ENCODE measurements at regions not wholly inside any gene's neighbourhood (a gene's known extent, or its start where the extent isn't known, plus 50 kb on each side); places are given as distances from the start of the nearest gene placed in this dataset.

- no peak for TF ChIP-seq MYNN (CRISPR knock-in tag; IDR thresholded peaks at IDR 0.05; ENCODE audit: low read depth)
- TF ChIP-seq TAF1 (CRISPR knock-in tag; IDR thresholded peaks at IDR 0.05) = no peak
- TF ChIP-seq CREB1 (IDR thresholded peaks at IDR 0.05) = no peak
- TF ChIP-seq CREB1 (CRISPR knock-in tag; IDR thresholded peaks at IDR 0.05) = peak; percentile 79
- TF ChIP-seq PRDM4 (CRISPR knock-in tag; IDR thresholded peaks at IDR 0.05; ENCODE audit: borderline replicate concordance) = no peak
- TF ChIP-seq, protein P1, sequence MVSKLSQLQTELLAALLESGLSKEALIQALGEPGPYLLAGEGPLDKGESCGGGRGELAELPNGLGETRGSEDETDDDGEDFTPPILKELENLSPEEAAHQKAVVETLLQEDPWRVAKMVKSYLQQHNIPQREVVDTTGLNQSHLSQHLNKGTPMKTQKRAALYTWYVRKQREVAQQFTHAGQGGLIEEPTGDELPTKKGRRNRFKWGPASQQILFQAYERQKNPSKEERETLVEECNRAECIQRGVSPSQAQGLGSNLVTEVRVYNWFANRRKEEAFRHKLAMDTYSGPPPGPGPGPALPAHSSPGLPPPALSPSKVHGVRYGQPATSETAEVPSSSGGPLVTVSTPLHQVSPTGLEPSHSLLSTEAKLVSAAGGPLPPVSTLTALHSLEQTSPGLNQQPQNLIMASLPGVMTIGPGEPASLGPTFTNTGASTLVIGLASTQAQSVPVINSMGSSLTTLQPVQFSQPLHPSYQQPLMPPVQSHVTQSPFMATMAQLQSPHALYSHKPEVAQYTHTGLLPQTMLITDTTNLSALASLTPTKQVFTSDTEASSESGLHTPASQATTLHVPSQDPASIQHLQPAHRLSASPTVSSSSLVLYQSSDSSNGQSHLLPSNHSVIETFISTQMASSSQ (IDR thresholded peaks at IDR 0.05; ENCODE audit: low read depth) = peak; percentile 48; the same call in 1 of the 2 replicates
- TF ChIP-seq, protein P1 (CRISPR knock-in tag; IDR thresholded peaks at IDR 0.05; ENCODE audit: borderline replicate concordance) = no peak
- 0 out of 2 replicates have a peak, but pooled peaks have one; percentile 28 for TF ChIP-seq KLF11 (CRISPR knock-in tag; IDR thresholded peaks at IDR 0.05)
- TF ChIP-seq GTF3A (CRISPR knock-in tag; conservative IDR thresholded peaks at IDR 0.05) = no peak
- TF ChIP-seq ZNF468 (CRISPR knock-in tag; IDR thresholded peaks at IDR 0.05) = no peak
- no peak for TF ChIP-seq ZNF549 (CRISPR knock-in tag; IDR thresholded peaks at IDR 0.05)
- TF ChIP-seq ZBTB7B (CRISPR knock-in tag; IDR thresholded peaks at IDR 0.05) = 0 out of 2 replicates have a peak, but pooled peaks have one; percentile 80
- no peak for TF ChIP-seq PCBP1 (IDR thresholded peaks at IDR 0.05; ENCODE audit: borderline replicate concordance, low read depth, low read length)
- peak; percentile 52; the same call in 1 of the 2 replicates for TF ChIP-seq SIX4 (CRISPR knock-in tag; IDR thresholded peaks at IDR 0.05)
- peak; percentile 61; the same call in 1 of the 2 replicates for TF ChIP-seq YEATS2 (CRISPR knock-in tag; IDR thresholded peaks at IDR 0.05; ENCODE audit: borderline replicate concordance)
- TF ChIP-seq ZHX2 (IDR thresholded peaks at IDR 0.05; ENCODE audit: low read depth) = no peak
- TF ChIP-seq ZHX2 (CRISPR knock-in tag; IDR thresholded peaks at IDR 0.05; ENCODE audit: borderline replicate concordance) = no peak
- no peak for TF ChIP-seq SPEN (CRISPR knock-in tag; IDR thresholded peaks at IDR 0.05; ENCODE audit: low read depth)
Measured at GRCh38 chr1:22347854-22348760, 103.5 kb upstream of the ZBTB40 start (continued).

All from HepG2 (cell line).